ENCODE measurements at regions not wholly inside any gene's neighbourhood (a gene's known extent, or its start where the extent isn't known, plus 50 kb on each side); places are given as distances from the start of the nearest gene placed in this dataset.

- Histone ChIP-seq H3K27me3 (ENCODE audit: insufficient read depth, low read length, poor library complexity, severe bottlenecking) (no peaks in the 10 kb centered on the region), H3K4me3 (ENCODE audit: low read length, poor library complexity, severe bottlenecking) (no peak overlapping the region), H3K79me2 (ENCODE audit: insufficient read depth, low read length) (no peaks in the 10 kb centered on the region), H3K9me3 (ENCODE audit: insufficient read depth, low read depth, low read length) (no peaks in the 10 kb centered on the region), H3K4me2 (ENCODE audit: low read depth, low read length, poor library complexity, severe bottlenecking) (no peak overlapping the region), H3K36me3 (ENCODE audit: insufficient read depth, low read length) (no peaks in the 10 kb centered on the region), H3K9ac (ENCODE audit: low read depth, low read length, poor library complexity, severe bottlenecking) (no peak overlapping the region), H3F3A (ENCODE audit: low read depth) (no peaks in the 10 kb centered on the region), H2AFZ (ENCODE audit: low read length) (no peak overlapping the region), H4K20me1 (ENCODE audit: insufficient read depth, low read length, poor library complexity, severe bottlenecking) (no peaks in the 10 kb centered on the region), H3K4me1 (ENCODE audit: insufficient read depth, low read length, poor library complexity, severe bottlenecking) (no peaks in the 10 kb centered on the region), H3K9me2 (replicated peaks; ENCODE audit: low read depth, low read length) (no peaks in the 10 kb centered on the region)
- no peak for TF ChIP-seq CTCF (conservative IDR thresholded peaks at IDR 0.05; ENCODE audit: low read length)
- no peak for TF ChIP-seq EZH2phosphoT487 (IDR thresholded peaks at IDR 0.05; ENCODE audit: borderline replicate concordance)
Observed at GRCh38 chr10:56856569-56856968, 495.5 kb upstream of the ZWINT start.

GRCh38 chr10:56844978-56845529 is 484.0 kb upstream of the ZWINT start:
- H2AFZ ChIP-seq (ENCODE audit: low read length), result no peak overlapping the region
- no peaks in the 10 kb centered on the region for H3K79me2 ChIP-seq (ENCODE audit: insufficient read depth, low read length)
- H3K9me2 ChIP-seq (replicated peaks; ENCODE audit: low read depth, low read length), result no peaks in the 10 kb centered on the region
- H3K36me3 ChIP-seq (ENCODE audit: insufficient read depth, low read length), result no peaks in the 10 kb centered on the region
- no peak for TF ChIP-seq EZH2phosphoT487 (IDR thresholded peaks at IDR 0.05; ENCODE audit: borderline replicate concordance)
- TF ChIP-seq CTCF (conservative IDR thresholded peaks at IDR 0.05; ENCODE audit: low read length), result no peak
- no peaks in the 10 kb centered on the region for H3F3A ChIP-seq (ENCODE audit: low read depth)
- H4K20me1 ChIP-seq (ENCODE audit: insufficient read depth, low read length, poor library complexity, severe bottlenecking), result no peaks in the 10 kb centered on the region
- no peak overlapping the region for H3K4me3 ChIP-seq (ENCODE audit: low read length, poor library complexity, severe bottlenecking)
- no peaks in the 10 kb centered on the region for H3K9me3 ChIP-seq (ENCODE audit: insufficient read depth, low read depth, low read length)
- no peak overlapping the region for H3K4me2 ChIP-seq (ENCODE audit: low read depth, low read length, poor library complexity, severe bottlenecking)
- H3K27me3 ChIP-seq (ENCODE audit: insufficient read depth, low read length, poor library complexity, severe bottlenecking), result no peaks in the 10 kb centered on the region
- no peak overlapping the region for H3K9ac ChIP-seq (ENCODE audit: low read depth, low read length, poor library complexity, severe bottlenecking)
- H3K4me1 ChIP-seq (ENCODE audit: insufficient read depth, low read length, poor library complexity, severe bottlenecking), result no peaks in the 10 kb centered on the region

DNA sequence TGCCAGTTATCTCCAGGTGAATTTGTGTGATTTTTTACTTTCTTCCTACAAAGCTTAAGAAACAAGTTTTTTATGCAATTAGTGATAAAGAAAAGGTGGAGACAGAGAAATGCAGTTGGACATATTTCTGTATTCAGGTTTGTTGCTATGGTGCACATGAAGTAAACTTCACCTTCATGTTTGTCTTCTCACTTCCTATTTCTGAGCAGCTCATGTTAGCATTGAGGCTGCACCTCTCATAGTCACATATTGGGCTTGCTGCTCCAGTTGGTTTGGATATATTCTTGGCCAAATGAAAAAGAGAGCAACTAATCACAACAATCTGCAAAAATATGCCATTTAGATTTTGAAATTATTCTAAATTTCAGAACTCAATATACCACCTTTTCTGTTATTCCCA is 475.6 kb upstream of the ZWINT start:
- no peak overlapping the region for H3K4me3 ChIP-seq (ENCODE audit: low read length, poor library complexity, severe bottlenecking)
- no peak overlapping the region for H2AFZ ChIP-seq (ENCODE audit: low read length)
- no peak overlapping the region for H3K4me2 ChIP-seq (ENCODE audit: low read depth, low read length, poor library complexity, severe bottlenecking)
- H4K20me1 ChIP-seq (ENCODE audit: insufficient read depth, low read length, poor library complexity, severe bottlenecking), result no peaks in the 10 kb centered on the region
- H3K9ac ChIP-seq (ENCODE audit: low read depth, low read length, poor library complexity, severe bottlenecking), result no peak overlapping the region
- no peaks in the 10 kb centered on the region for H3K4me1 ChIP-seq (ENCODE audit: insufficient read depth, low read length, poor library complexity, severe bottlenecking)
- H3K36me3 ChIP-seq (ENCODE audit: insufficient read depth, low read length), result no peaks in the 10 kb centered on the region
- H3K79me2 ChIP-seq (ENCODE audit: insufficient read depth, low read length), result no peaks in the 10 kb centered on the region
- H3K27me3 ChIP-seq (ENCODE audit: insufficient read depth, low read length, poor library complexity, severe bottlenecking), result no peaks in the 10 kb centered on the region
- H3K9me2 ChIP-seq (replicated peaks; ENCODE audit: low read depth, low read length), result no peaks in the 10 kb centered on the region
- no peaks in the 10 kb centered on the region for H3F3A ChIP-seq (ENCODE audit: low read depth)
- no peaks in the 10 kb centered on the region for H3K9me3 ChIP-seq (ENCODE audit: insufficient read depth, low read depth, low read length)
- TF ChIP-seq CTCF (conservative IDR thresholded peaks at IDR 0.05; ENCODE audit: low read length), result no peak
- TF ChIP-seq EZH2phosphoT487 (IDR thresholded peaks at IDR 0.05; ENCODE audit: borderline replicate concordance), result no peak
